DND-41 (cell line): ENCODE measurements at regions not wholly inside any gene's neighbourhood (a gene's known extent, or its start where the extent isn't known, plus 50 kb on each side); places are given as distances from the start of the nearest gene placed in this dataset.

Source experiments
- ATAC-seq: fragments of 200-7000 bp; cut with Tn5 transposase; 3 replicates; pipeline ENCODE4 v1.9.1; 2021; ENCODE audit warnings: low read depth; ENCODE audit not compliant: insufficient read depth
- DNase-seq: peaks from one replicate; pipeline ENCODE4 v3.0.0-alpha.2; 2020
- H2AFZ ChIP-seq: 2 replicates; pipeline ENCODE4 v1.6.0; 2012; ENCODE audit warnings: low read depth, low read length
- H3K27ac ChIP-seq: 2 replicates; pipeline ENCODE4 v1.5.1; 2012; ENCODE audit warnings: low read length, inconsistent platforms
- H3K27me3 ChIP-seq: fragments of 200-600 bp; sonication (generic); 2 replicates; pipeline ENCODE4 v1.6.0; 2012; ENCODE audit warnings: low read length, mild to moderate bottlenecking, inconsistent platforms; ENCODE audit not compliant: insufficient read depth, poor library complexity
- H3K36me3 ChIP-seq: 2 replicates; pipeline ENCODE4 v1.5.1; 2012; ENCODE audit warnings: low read length, inconsistent platforms; ENCODE audit not compliant: insufficient read depth
- H3K4me1 ChIP-seq: 2 replicates; pipeline ENCODE4 v1.5.1; 2012; ENCODE audit warnings: mild to moderate bottlenecking, low read length; ENCODE audit not compliant: insufficient read depth
- H3K4me2 ChIP-seq: 2 replicates; pipeline ENCODE4 v1.6.0; 2012; ENCODE audit warnings: mild to moderate bottlenecking, moderate library complexity, low read length, inconsistent platforms; ENCODE audit not compliant: insufficient read depth
- H3K4me3 ChIP-seq, 2 experiments: fragments of 200-600 bp in 1 of 2; shearing (Covaris generic) in 1 of 2; 2 replicates each; pipeline ENCODE4 v1.5.1; 2012 to 2016; ENCODE audit warnings: inconsistent platforms in 2 of 2, low read length in 2 of 2, mild to moderate bottlenecking in 2 of 2, low read depth in 1 of 2, moderate library complexity in 1 of 2
- H3K79me2 ChIP-seq: 2 replicates; pipeline ENCODE4 v1.6.0; 2012; ENCODE audit warnings: low read length, inconsistent platforms; ENCODE audit not compliant: insufficient read depth
- H3K9ac ChIP-seq: 2 replicates; pipeline ENCODE4 v1.6.0; 2012; ENCODE audit warnings: low read depth, mild to moderate bottlenecking, inconsistent platforms, low read length, moderate library complexity
- H3K9me3 ChIP-seq: 2 replicates; pipeline ENCODE4 v1.5.1; 2012; ENCODE audit warnings: low read length, moderate library complexity, mild to moderate bottlenecking, inconsistent platforms; ENCODE audit not compliant: insufficient read depth, severe bottlenecking
- H4K20me1 ChIP-seq: 2 replicates; pipeline ENCODE4 v1.6.0; 2012; ENCODE audit warnings: low read length; ENCODE audit not compliant: insufficient read depth
- EZH2 ChIP-seq: IDR thresholded peaks from 3 replicates; pipeline ENCODE4 v1.6.1; 2012; ENCODE audit warnings: borderline replicate concordance, low read depth, mild to moderate bottlenecking, moderate library complexity, low read length, inconsistent platforms; ENCODE audit not compliant: severe bottlenecking
- TF ChIP-seq, protein P1 (sequence below): IDR thresholded peaks from 2 replicates; pipeline ENCODE4 v1.5.1; 2012; ENCODE audit warnings: borderline replicate concordance, low read length, moderate library complexity, mild to moderate bottlenecking; ENCODE audit not compliant: poor library complexity, severe bottlenecking; ENCODE audit errors: extremely low read depth

DNA sequence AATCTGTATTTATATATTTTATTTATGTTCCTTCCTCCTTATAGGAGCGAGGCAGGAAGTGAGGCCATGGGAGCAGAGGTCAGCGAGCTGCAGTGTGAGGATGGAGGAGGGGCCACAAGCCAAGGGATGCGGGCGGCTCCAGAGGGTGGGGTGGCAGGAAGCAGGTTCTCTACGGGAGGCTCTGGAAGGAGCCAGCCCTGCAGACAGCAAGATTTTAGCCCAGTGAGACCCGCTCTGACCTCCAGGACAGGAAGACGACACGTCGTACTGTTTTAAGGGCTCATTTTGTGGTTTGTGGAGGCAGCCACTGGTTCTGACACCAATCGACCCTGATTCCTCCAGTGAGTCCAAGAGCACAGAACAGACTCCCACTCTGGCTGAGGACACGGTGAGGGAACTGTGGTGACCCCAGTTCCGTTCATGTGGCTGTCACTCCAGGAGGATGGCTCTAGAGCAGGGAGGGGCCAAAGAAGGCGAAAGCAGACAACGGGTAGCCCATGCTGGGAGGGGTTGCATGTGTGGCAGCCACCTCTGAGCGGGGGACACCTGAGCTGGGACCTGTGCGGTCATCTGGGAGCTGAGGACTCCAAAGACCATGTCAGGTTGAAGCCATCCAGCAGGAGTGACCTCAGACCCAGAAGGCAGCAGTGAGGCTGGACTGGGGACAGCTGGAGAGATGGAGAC lies 100.1 kb upstream of the BHLHE23 start:
- H3K4me2 ChIP-seq, result no peak overlapping the region
- H3K27ac ChIP-seq, result no peak overlapping the region
- TF ChIP-seq, protein P1, sequence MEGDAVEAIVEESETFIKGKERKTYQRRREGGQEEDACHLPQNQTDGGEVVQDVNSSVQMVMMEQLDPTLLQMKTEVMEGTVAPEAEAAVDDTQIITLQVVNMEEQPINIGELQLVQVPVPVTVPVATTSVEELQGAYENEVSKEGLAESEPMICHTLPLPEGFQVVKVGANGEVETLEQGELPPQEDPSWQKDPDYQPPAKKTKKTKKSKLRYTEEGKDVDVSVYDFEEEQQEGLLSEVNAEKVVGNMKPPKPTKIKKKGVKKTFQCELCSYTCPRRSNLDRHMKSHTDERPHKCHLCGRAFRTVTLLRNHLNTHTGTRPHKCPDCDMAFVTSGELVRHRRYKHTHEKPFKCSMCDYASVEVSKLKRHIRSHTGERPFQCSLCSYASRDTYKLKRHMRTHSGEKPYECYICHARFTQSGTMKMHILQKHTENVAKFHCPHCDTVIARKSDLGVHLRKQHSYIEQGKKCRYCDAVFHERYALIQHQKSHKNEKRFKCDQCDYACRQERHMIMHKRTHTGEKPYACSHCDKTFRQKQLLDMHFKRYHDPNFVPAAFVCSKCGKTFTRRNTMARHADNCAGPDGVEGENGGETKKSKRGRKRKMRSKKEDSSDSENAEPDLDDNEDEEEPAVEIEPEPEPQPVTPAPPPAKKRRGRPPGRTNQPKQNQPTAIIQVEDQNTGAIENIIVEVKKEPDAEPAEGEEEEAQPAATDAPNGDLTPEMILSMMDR, result no peak
- no peak for TF ChIP-seq EZH2
- no peaks in the 10 kb centered on the region for H3K27me3 ChIP-seq
- 0 out of 2 replicates have a peak, but pooled peaks cover 6% of the 10 kb centered on the region for H4K20me1 ChIP-seq
- H3K79me2 ChIP-seq, result no peaks in the 10 kb centered on the region
- H2AFZ ChIP-seq, result no peak overlapping the region
- H3K9ac ChIP-seq, result no peak overlapping the region
- no peak for DNase-seq
- ATAC-seq, result no peak
- no peak overlapping the region for H3K4me3 ChIP-seq
- H3K9me3 ChIP-seq, result peaks cover 9% of the 10 kb centered on the region
- H3K36me3 ChIP-seq, result no peaks in the 10 kb centered on the region
- H3K4me1 ChIP-seq, result peaks cover 9% of the 10 kb centered on the region

DNA sequence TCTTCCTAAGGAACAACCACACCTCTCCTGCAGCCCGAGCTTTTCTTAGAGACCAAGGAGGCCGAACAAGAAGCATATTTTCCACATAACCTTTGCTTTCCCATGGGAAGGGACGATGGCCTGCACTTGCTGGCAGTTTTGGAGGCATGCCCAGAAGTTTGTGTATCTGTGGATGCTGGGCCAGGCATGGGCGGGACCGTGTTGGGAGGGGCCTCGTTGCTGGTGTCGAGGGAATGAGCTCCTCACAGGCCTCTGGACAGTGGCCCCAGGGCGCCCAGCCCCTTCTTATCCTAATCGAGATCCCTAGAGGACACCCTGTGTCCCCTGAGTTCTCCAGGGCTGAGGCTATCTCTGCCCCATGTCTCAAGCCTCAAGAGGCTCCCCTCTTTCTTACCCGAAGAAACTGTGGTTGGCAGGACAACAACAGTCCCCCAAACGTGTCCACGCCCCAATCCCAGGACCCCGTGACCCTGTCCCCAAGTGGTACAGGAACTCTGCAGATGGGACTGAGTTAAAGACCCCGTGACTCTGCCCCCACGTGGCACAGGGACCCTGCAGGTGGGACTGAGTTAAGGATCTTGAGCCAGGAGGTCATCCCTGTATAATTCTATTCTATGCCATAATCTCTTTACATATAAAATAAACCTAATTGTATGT lies 99.5 kb upstream of the BHLHE23 start:
- H3K36me3 ChIP-seq, result no peaks in the 10 kb centered on the region
- no peak overlapping the region for H3K27ac ChIP-seq
- H3K9ac ChIP-seq, result no peak overlapping the region
- H3K4me3 ChIP-seq, result no peak overlapping the region
- no peak overlapping the region for H2AFZ ChIP-seq
- H4K20me1 ChIP-seq, result 0 out of 2 replicates have a peak, but pooled peaks cover 6% of the 10 kb centered on the region
- H3K9me3 ChIP-seq, result peaks cover 8% of the 10 kb centered on the region
- H3K4me2 ChIP-seq, result no peak overlapping the region
- TF ChIP-seq EZH2, result no peak
- TF ChIP-seq, protein P1, result no peak
- DNase-seq (no peak), ATAC-seq (no peak)
- H3K4me1 ChIP-seq, result peaks cover 13% of the 10 kb centered on the region
- H3K27me3 ChIP-seq, result no peaks in the 10 kb centered on the region
- no peaks in the 10 kb centered on the region for H3K79me2 ChIP-seq

DNA sequence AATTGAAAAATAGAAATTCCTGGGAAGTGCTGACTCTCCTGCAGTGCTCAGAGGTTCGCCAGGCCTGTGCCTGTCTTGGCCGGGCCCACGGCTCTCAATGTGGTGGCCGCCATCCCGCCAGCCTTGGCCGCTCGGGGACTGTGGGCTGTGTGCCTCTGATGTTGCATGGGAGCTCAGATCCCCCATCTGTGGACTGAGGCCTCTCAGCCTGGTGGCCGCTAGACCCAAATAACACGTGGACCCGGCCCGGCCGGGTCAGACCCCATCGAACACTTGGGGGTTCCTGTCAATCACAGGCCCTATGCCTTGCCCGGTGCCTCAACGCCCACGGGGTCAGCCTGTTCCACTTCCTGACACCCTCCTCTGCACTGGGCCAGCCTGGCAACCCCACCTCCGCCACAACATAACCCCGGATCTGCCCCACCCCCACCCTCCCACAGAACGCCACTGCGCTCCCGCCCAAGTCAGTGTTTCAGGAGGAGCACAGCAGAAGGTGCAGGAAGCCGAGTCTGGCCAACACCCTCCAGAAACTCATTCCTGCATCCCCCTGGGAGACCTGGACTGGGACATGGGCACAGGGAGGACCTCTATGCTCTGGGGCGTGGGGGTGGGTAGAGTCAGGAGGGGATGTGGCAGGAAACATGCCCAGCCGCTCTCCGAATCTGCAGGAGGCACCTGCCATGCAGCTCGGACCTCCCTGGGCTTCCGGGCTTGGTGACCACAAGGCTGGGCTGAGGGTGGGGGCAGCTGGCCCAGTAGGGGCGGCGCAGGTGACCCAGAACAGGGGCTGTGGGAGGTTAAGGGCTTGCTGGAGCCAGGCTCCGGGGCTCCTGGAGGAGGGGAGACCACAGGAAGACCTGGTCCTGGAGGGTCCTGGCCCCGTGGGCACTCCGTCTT lies 98.7 kb upstream of the BHLHE23 start:
- Histone ChIP-seq H3K27me3 (no peaks in the 10 kb centered on the region), H3K9me3 (peaks cover 6% of the 10 kb centered on the region), H3K9ac (no peak overlapping the region), H3K4me1 (peaks cover 13% of the 10 kb centered on the region), H3K79me2 (no peaks in the 10 kb centered on the region), H2AFZ (no peak overlapping the region), H3K27ac (no peak overlapping the region), H3K36me3 (no peaks in the 10 kb centered on the region), H3K4me3 (no peak overlapping the region), H3K4me2 (no peak overlapping the region), H4K20me1 (0 out of 2 replicates have a peak, but pooled peaks cover 6% of the 10 kb centered on the region)
- ATAC-seq, result no peak
- TF ChIP-seq, protein P1, result no peak
- no peak for DNase-seq
